ENCODE measurements at regions not wholly inside any gene's neighbourhood (a gene's known extent, or its start where the extent isn't known, plus 50 kb on each side); places are given as distances from the start of the nearest gene placed in this dataset.

DNA sequence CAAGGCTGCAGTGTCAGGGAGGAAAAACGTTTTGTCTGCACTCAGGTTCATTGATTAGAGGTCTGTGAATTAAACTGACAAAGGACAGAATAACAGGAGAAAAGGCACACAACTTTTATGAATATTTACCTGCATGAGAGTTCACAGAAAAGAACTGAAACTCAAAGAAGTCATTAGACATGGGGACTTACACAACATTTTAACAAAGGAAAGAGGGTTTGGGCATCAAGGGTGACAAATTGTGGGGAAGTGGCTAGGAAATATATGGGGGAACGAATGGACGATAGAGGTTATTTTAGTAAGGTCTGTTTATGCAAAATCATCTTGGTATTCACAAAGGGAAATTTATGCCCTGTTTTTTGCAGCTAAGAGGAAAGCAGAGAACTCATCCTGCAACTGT, 65.6 kb upstream of the C15orf39 start:
- Histone ChIP-seq H3K36me3 (replicated peaks in 1 of 2) (no peaks in the 10 kb centered on the region), H3K4me3 (no peak overlapping the region), H3K27me3 (no peaks in the 10 kb centered on the region), H3K9me3 (replicated peaks in 1 of 3) (no peaks in the 10 kb centered on the region), H3K27ac (no peak overlapping the region), H3K4me1 (replicated peaks in 1 of 2) (peaks cover 8 to 15% of the 10 kb centered on the region in 2 donors)
- no peak for TF ChIP-seq POLR2A (IDR thresholded peaks at IDR 0.05)
- no peak for TF ChIP-seq CTCF (IDR thresholded peaks at IDR 0.05)
- intact Hi-C loops (cut with DNase I), result no loop called here
- 46 to 65% (median 53%) methylated on average over 3 of the region's 3 CpGs for WGBS, 4 donors
- no peak for DNase-seq

GRCh38 chr15:75136758-75137157, 64.9 kb upstream of the C15orf39 start:
- TF ChIP-seq CTCF (IDR thresholded peaks at IDR 0.05) (no peak), POLR2A (IDR thresholded peaks at IDR 0.05) (no peak)
- intact Hi-C loops (cut with DNase I), result no loop called here
- 91 to 100% (median 99%) methylated on average over 2 of the region's 2 CpGs for WGBS, 4 donors

GRCh38 chr15:75138016-75138999, 63.4 kb upstream of the C15orf39 start:
- Histone ChIP-seq H3K4me1 (replicated peaks in 1 of 2) (peaks cover 8 to 15% of the 10 kb centered on the region in 2 donors), H3K9me3 (replicated peaks in 1 of 3) (peaks cover 0 to 13% (median 0%) of the 10 kb centered on the region in 3 donors), H3K27ac (no peak overlapping the region), H3K4me3 (no peak overlapping the region), H3K36me3 (replicated peaks in 1 of 2) (no peaks in the 10 kb centered on the region), H3K27me3 (no peaks in the 10 kb centered on the region)
- no peak for DNase-seq
- WGBS, 4 donors, result 82 to 89% (median 85%) methylated on average over 19 to 20 of the region's 20 CpGs
- TF ChIP-seq POLR2A (IDR thresholded peaks at IDR 0.05) (no peak), CTCF (IDR thresholded peaks at IDR 0.05) (no peak)
- intact Hi-C loops (cut with DNase I), result no loop called here

More at GRCh38 chr15:75136758-75137157, 64.9 kb upstream of the C15orf39 start:
- H3K9me3 ChIP-seq (replicated peaks in 1 of 3), result no peaks in the 10 kb centered on the region
- H3K27ac ChIP-seq, result no peak overlapping the region
- no peak overlapping the region for H3K4me3 ChIP-seq
- no peaks in the 10 kb centered on the region for H3K27me3 ChIP-seq
- H3K4me1 ChIP-seq (replicated peaks in 1 of 2), result peaks cover 8 to 15% of the 10 kb centered on the region in 2 donors
- H3K36me3 ChIP-seq (replicated peaks in 1 of 2), result no peaks in the 10 kb centered on the region
- no peak for DNase-seq

- Histone ChIP-seq H3K36me3 (replicated peaks in 1 of 2) (no peaks in the 10 kb centered on the region), H3K27me3 (no peaks in the 10 kb centered on the region), H3K9me3 (replicated peaks in 1 of 3) (peaks cover 0 to 32% (median 0%) of the 10 kb centered on the region in 3 donors), H3K4me1 (replicated peaks in 1 of 2) (peaks cover 8 to 15% of the 10 kb centered on the region in 2 donors), H3K27ac (peak overlapping the region in 3 of 5 donors; percentile 15 to 68 (median 61)), H3K4me3 (no peak overlapping the region)
- 43 to 50% (median 45%) methylated on average over 7 of the region's 7 CpGs for WGBS, 4 donors
- TF ChIP-seq CTCF (IDR thresholded peaks at IDR 0.05) (no peak), POLR2A (IDR thresholded peaks at IDR 0.05) (no peak)
- peak in 6 of 7 donors; percentile 45 to 72 (median 60) for DNase-seq
- intact Hi-C loops (cut with DNase I), result no loop called here
Measured at GRCh38 chr15:75140080-75140879, 61.4 kb upstream of the C15orf39 start.
